SK-MEL-5 (cell line): ENCODE measurements at regions not wholly inside any gene's neighbourhood (a gene's known extent, or its start where the extent isn't known, plus 50 kb on each side); places are given as distances from the start of the nearest gene placed in this dataset.

ENCODE experiments used
- DNase-seq: peaks from one replicate; pipeline ENCODE4 v3.0.0-alpha.2; 2016; ENCODE audit warnings: low read depth, low spot score
- in situ Hi-C: cut with HindIII; loops from 2 replicates; pipeline ENCODE4 v1.10.0; 2016; ENCODE audit warnings: low sequenced_read_pairs, high pct_unique_total_duplicates, low pct_unique_long_range_greater_than_20kb

DNA sequence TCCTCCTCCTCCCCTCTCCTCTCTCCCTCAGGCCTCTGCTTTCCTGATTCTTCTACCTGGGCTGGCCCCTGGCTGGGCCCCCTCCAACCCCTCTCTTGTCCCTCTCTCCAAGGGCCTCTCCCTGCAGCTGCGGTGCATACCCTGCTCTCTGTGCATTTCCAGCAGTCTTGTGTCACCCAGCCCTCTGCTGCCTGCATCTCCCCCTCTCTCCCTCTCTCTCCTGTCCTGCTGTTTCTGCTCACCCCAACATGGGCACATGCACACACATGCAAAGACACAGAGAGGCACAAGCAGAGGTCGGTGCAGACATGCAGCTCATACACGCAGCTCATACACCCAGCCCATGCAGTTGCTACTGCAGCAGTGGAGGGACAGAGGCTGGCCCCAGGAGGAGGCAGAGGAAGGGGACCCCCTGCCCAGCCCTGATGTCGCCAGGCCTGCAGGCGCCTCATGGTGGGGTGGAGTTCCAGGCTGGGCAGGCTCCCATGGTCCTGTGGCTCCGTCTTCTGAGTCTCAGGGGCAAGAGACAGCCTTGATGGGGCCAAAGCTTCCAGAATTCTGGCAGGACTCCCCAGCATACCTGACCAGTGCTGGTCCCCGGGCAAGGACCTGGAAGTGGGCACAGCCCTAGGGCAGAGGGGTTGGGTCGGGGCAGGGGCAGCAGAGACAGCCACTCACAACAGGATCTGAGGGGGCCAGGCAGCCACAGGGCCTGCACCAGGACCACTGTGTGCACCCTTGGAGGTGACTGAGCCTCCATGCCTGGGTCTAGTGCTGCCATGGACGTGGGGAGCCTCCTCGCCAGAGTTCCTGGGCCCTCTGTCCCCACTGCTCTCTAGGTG lies 216.9 kb downstream of the C9orf50 start:
- in situ Hi-C loops = no loop called here
- no peak for DNase-seq

DNA sequence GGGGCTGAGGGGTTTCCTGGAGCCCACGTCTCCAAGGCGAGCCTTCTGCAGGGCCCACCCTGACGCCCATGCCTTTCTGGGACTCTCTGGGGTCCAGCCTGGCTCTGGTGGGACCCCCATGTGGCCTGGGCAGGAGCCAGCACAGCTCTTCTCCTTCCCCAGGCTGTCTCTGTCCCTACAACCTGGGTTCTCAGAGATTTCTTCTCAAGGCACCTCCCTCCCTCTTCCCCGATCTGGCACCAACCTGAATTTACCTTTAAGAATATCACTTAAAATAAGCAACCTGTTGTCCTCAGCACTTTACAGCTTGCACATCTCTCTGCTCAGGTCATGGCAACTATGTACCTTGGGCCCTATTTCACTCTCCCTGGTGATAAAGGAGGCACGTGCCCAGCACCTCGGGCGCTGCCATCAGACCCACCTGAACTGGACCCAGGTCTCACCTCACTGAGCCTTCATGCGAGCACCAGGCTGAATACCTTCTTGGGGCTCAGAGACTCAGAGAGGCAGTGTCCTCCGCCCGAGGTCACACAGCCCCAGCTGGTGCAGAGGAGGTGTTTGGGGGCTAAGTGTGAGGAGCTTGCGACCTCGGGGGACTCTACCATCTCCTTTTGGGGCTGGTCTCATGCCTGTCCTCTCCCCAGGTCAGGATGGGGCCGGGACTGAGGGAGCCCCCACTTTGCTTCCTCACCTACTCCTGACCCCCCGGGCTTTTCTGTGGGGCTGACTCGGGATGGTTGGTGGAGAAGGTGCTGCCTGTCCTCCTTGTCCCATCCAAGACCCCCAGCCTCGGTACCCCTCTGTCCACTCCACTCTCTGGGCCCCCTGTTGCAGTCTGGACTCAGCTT lies 217.7 kb downstream of the C9orf50 start:
- no peak for DNase-seq
- in situ Hi-C loops = no loop called here

- DNase-seq = no peak
- in situ Hi-C loops = no loop called here
Measured at GRCh38 chr9:129402371-129402739, 218.5 kb downstream of the C9orf50 start.

DNA sequence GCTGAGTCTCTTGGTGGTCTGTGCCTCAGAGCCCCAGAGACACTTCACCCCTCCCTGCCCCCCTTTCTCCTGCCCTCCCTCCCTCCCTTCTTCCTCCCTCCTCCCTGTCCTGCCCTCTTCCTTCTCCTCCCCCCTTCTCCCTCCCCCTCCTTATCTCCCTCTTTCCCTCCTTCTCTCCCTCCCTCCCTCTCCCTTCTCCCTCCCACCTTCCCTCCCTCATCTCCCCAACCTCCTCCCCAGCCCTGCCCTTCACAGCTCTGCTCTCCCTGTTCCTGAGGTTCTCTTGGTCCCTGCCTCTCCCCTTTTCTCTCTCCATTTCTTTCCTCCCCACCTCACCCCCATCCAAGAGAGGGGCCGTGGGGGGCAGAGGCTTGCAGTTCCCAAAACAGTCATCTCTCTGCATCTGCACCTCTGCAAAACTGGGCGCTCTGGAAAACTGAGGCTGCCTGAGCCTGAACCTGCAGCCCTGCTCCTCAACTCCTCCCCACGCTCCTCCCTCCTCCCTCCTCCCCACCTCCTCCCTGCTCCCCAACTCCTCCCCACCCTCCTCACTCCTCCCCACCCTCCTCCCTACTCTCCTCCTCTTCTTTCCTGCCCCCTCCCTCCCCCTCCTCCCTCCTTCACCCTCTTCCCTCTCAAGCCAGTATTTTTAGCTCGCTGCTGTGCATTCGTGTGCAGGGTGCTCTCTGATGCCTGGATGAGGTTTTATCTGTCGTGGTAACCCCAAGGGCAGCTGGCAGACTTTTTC lies 219.1 kb downstream of the C9orf50 start:
- DNase-seq = no peak
- in situ Hi-C loops = no loop called here

GRCh38 chr9:129400971-129401622 lies 219.8 kb downstream of the C9orf50 start:
- no peak for DNase-seq
- in situ Hi-C loops = no loop called here

GRCh38 chr9:129400001-129400970 lies 220.6 kb downstream of the C9orf50 start:
- in situ Hi-C loops = no loop called here
- no peak for DNase-seq

DNA sequence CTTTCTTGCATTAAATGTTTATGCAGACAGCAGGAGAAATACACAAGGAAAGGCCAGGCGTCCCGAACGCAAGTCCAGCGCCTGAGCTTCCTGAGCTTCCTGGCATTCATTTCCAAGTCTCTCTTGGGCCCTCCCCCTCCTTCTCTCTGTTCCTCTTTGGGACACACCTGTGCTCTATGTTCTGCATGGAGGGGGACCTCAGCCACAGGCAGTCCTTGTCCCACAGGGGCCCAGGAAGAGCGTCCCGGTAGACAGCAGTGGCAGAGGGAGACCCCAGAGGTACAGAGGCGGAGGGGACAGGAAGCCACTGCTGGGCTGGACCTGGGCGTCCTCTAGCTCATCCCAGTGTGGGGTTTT lies 221.3 kb downstream of the C9orf50 start:
- DNase-seq = no peak
- in situ Hi-C loops = no loop called here

- in situ Hi-C loops = no loop called here
- no peak for DNase-seq
Measured at GRCh38 chr9:129398961-129399633, 221.0 kb upstream of the IER5L start.

- in situ Hi-C loops = no loop called here
- no peak for DNase-seq
Measured at GRCh38 chr9:129398101-129398960, 220.3 kb upstream of the IER5L start.

- in situ Hi-C loops = no loop called here
Measured at GRCh38 chr9:129397335-129397734, 219.3 kb upstream of the IER5L start.

DNA sequence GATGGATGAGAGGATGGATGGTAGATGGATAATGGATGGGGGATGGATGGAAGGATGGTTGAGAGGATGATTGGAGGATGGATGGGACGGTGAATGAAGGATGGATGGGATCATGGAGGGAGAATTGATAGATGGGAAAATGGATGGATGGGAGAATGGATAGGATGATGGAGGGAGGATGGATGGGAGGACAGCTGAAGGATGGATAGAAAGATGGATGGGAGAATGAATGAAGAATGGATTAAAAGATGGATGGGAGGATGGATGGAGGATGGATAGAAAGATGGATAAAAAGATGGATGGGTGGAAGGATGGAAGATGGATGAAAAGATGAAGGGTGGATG lies 218.3 kb upstream of the IER5L start:
- DNase-seq = no peak
- in situ Hi-C loops = no loop called here

More at GRCh38 chr9:129397335-129397734, 219.3 kb upstream of the IER5L start:
- DNase-seq = no peak

DNA sequence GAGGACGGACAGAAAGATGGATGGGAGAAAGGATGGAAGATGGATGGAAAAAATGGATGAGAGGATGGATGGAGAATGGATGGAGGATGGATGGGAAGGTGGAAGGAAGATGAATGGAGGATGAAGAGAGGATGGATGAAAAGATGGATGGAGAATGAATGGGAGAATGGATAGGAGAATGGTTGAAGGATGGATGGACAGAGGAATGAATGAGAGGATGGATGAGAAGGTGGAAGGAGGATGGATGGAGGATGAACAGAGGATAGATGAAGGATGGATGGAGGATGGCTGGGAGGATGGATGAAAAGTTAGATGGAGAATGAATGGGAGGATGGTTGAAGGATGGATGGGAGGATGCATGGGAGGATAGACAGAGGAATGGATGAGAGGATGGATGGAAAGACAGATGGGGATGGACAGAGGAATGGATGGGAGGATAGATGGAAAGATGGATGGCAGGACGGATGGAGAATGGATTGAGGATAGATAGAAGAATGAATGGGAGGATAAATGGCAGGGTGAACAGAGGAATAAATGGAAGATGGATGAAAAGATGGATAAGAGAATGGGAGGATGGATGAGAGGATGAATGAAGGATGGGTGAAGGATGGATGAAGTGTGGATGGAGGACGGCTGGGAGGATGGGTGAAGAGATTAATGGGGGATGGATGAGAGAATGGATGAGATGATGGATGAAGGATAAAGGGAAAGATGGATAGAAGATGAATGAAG lies 217.7 kb upstream of the IER5L start:
- no peak for DNase-seq
- in situ Hi-C loops = no loop called here

DNA sequence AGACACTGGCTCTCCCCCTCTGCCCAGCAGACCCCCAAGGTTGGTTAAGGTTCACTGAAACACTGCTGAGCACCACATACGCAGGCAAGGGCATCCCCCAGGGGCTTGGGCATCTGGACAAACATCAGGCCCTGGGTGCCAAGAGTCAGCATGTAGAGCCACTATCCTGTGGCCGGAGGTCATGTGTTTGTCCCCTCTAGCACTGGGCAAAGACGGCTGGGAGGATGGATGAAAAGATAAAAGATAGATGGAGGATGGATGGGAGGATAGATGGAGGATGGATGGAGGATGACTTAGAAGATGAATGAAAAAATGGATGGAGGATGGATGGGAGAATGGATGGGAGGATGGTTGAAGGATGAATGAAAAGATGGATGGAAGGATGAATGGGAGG lies 216.8 kb upstream of the IER5L start:
- in situ Hi-C loops = no loop called here
- DNase-seq = no peak

GRCh38 chr9:129394061-129394885 lies 216.2 kb upstream of the IER5L start:
- in situ Hi-C loops = no loop called here
- DNase-seq = no peak
